Gastrocnemius medialis (tissue), 4 donors: ENCODE measurements at regions not wholly inside any gene's neighbourhood (a gene's known extent, or its start where the extent isn't known, plus 50 kb on each side); places are given as distances from the start of the nearest gene placed in this dataset.

Source experiments
- POLR2A ChIP-seq, 2 donors: fragments of 450-650 bp; IDR thresholded peaks; one replicate each; pipeline ENCODE4 v1.6.1; 2017; ENCODE audit warnings: antibody characterized with exemption in 2 of 2, mild to moderate bottlenecking in 2 of 2, moderate library complexity in 2 of 2
- TF ChIP-seq, protein P1 (sequence below), 5 experiments: fragments of 450-650 bp in 3 of 5; fragments of 200-600 bp in 2 of 5; sonication (generic) in 2 of 5; IDR thresholded peaks in 4 of 5; conservative IDR thresholded peaks in 1 of 5; 1 replicate in 4 of 5; 2 replicates in 1 of 5; pipeline ENCODE4 v1.5.1; 2016 to 2019; ENCODE audit warnings: antibody characterized with exemption in 5 of 5, mild to moderate bottlenecking in 3 of 5, moderate library complexity in 3 of 5

DNA sequence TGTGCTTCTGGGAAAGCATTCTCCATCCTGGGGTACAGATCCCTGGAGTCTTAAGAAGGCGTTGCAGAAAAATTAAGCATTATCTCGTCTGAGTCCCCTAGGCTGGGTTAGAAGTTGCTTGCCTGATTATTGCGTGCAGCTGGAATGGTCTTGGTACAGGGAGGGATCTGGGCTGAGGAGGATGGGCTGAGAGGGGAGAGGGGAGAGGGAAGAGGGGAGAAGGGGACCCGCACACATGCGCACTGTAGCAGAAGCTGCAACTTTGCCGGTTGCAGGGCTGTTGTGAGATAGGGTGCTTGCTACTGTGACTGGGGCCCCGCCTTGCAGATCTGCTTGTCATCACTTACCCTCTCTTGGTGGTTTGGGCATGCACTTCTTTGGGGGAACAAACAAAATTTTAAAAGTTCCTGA lies 316.8 kb downstream of the DLEU7 start:
- TF ChIP-seq, protein P1, sequence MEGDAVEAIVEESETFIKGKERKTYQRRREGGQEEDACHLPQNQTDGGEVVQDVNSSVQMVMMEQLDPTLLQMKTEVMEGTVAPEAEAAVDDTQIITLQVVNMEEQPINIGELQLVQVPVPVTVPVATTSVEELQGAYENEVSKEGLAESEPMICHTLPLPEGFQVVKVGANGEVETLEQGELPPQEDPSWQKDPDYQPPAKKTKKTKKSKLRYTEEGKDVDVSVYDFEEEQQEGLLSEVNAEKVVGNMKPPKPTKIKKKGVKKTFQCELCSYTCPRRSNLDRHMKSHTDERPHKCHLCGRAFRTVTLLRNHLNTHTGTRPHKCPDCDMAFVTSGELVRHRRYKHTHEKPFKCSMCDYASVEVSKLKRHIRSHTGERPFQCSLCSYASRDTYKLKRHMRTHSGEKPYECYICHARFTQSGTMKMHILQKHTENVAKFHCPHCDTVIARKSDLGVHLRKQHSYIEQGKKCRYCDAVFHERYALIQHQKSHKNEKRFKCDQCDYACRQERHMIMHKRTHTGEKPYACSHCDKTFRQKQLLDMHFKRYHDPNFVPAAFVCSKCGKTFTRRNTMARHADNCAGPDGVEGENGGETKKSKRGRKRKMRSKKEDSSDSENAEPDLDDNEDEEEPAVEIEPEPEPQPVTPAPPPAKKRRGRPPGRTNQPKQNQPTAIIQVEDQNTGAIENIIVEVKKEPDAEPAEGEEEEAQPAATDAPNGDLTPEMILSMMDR (IDR thresholded peaks at IDR 0.05 in 4 of 5, conservative IDR thresholded peaks at IDR 0.05 in 1 of 5) = no peak
- TF ChIP-seq POLR2A (IDR thresholded peaks at IDR 0.05) = no peak
